Astrocyte (in vitro differentiated cells and primary cell): ENCODE measurements at regions not wholly inside any gene's neighbourhood (a gene's known extent, or its start where the extent isn't known, plus 50 kb on each side); places are given as distances from the start of the nearest gene placed in this dataset.

Experiments
- EZH2 ChIP-seq: IDR thresholded peaks from 2 replicates; pipeline ENCODE4 v1.6.1; 2012; ENCODE audit warnings: mild to moderate bottlenecking, low read length, inconsistent platforms; ENCODE audit not compliant: insufficient read depth
- TF ChIP-seq, protein P1 (sequence below): IDR thresholded peaks from 2 replicates; pipeline ENCODE4 v1.5.1; 2011; ENCODE audit warnings: low read depth, mild to moderate bottlenecking, inconsistent platforms, low read length, moderate library complexity; ENCODE audit not compliant: insufficient read depth

DNA sequence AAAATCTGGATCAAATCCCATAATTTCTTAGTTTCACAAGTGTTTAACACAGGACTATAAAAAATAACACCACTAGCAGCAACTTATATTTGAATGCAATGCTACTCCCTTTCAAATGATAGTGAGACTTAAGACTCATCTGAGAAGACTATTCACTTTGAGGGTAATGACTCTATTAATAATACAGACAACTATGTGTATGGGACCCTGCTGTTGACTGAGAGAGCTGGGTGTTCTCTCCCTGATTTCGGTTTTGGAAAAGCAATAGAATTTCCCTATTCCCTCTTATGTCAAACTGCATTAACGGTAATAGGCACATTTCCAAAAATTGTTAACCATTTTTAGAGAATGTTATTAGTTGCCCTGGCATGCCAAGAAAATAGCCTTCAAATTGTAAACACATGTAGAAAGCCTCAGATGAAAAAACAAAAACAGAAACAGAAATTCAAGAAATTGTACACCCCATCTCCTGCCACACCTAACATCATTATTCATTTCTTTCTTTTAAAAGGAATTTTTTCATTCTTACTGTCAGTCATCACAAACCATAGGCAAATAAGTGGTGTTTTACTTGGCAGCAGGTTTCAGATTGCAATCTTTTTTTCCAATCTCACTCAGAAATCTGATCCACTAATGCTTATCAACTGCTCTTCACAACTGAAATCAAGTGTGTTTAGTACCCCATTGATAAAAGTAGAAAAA is 153.7 kb downstream of the TFPI2 start:
- TF ChIP-seq, protein P1, sequence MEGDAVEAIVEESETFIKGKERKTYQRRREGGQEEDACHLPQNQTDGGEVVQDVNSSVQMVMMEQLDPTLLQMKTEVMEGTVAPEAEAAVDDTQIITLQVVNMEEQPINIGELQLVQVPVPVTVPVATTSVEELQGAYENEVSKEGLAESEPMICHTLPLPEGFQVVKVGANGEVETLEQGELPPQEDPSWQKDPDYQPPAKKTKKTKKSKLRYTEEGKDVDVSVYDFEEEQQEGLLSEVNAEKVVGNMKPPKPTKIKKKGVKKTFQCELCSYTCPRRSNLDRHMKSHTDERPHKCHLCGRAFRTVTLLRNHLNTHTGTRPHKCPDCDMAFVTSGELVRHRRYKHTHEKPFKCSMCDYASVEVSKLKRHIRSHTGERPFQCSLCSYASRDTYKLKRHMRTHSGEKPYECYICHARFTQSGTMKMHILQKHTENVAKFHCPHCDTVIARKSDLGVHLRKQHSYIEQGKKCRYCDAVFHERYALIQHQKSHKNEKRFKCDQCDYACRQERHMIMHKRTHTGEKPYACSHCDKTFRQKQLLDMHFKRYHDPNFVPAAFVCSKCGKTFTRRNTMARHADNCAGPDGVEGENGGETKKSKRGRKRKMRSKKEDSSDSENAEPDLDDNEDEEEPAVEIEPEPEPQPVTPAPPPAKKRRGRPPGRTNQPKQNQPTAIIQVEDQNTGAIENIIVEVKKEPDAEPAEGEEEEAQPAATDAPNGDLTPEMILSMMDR: no peak
- no peak for TF ChIP-seq EZH2
